ENCODE measurements at regions not wholly inside any gene's neighbourhood (a gene's known extent, or its start where the extent isn't known, plus 50 kb on each side); places are given as distances from the start of the nearest gene placed in this dataset.

- H3K27ac ChIP-seq: no peak overlapping the region
- TF ChIP-seq ZFX (IDR thresholded peaks at IDR 0.05) (no peak), CTCF (conservative IDR thresholded peaks at IDR 0.05) (no peak)
Observed at GRCh38 chr9:79176014-79176697, 395.6 kb upstream of the TLE4 start.

- H3K27ac ChIP-seq: no peak overlapping the region
- TF ChIP-seq CTCF (conservative IDR thresholded peaks at IDR 0.05): no peak
- TF ChIP-seq ZFX (IDR thresholded peaks at IDR 0.05): no peak
Observed at GRCh38 chr9:79184831-79185230, 386.9 kb upstream of the TLE4 start.

GRCh38 chr9:79185866-79186265, 385.9 kb upstream of the TLE4 start:
- no peak overlapping the region for H3K27ac ChIP-seq
- TF ChIP-seq CTCF (conservative IDR thresholded peaks at IDR 0.05) (no peak), ZFX (IDR thresholded peaks at IDR 0.05) (no peak)

- TF ChIP-seq CTCF (conservative IDR thresholded peaks at IDR 0.05): no peak
- TF ChIP-seq ZFX (IDR thresholded peaks at IDR 0.05): no peak
- H3K27ac ChIP-seq: no peak overlapping the region
Observed at GRCh38 chr9:79189511-79189924, 382.2 kb upstream of the TLE4 start.

GRCh38 chr9:79193001-79193400, 378.8 kb upstream of the TLE4 start:
- TF ChIP-seq ZFX (IDR thresholded peaks at IDR 0.05) (no peak), CTCF (conservative IDR thresholded peaks at IDR 0.05) (no peak)
- no peak overlapping the region for H3K27ac ChIP-seq

- TF ChIP-seq ZFX (IDR thresholded peaks at IDR 0.05) (no peak), CTCF (conservative IDR thresholded peaks at IDR 0.05) (no peak)
- H3K27ac ChIP-seq: no peak overlapping the region
Observed at GRCh38 chr9:79193501-79194223, 378.1 kb upstream of the TLE4 start.

- TF ChIP-seq ZFX (IDR thresholded peaks at IDR 0.05): no peak
- TF ChIP-seq CTCF (conservative IDR thresholded peaks at IDR 0.05): no peak
- H3K27ac ChIP-seq: no peak overlapping the region
Observed at GRCh38 chr9:79195879-79196278, 375.9 kb upstream of the TLE4 start.
